Stimulated activated CD4-positive, alpha-beta T cell treated with anti-CD3 and anti-CD28 coated beads, Interleukin-15, amount 100 ng/mL, for 1 hour (primary cell): ENCODE measurements at regions not wholly inside any gene's neighbourhood (a gene's known extent, or its start where the extent isn't known, plus 50 kb on each side); places are given as distances from the start of the nearest gene placed in this dataset.
A peak's percentile ranks its signal among the peaks of the same experiment; 100 is the strongest.
"Not testable (repeated sequence)": the region's sequence is repeated elsewhere in the genome, so short reads cannot be mapped to it uniquely, and the experiment has no call there.

Experiments
- DNase-seq, 2 donors: peaks; one replicate each; pipeline ENCODE4 v3.0.0-alpha.2; 2020; ENCODE audit warnings: low read depth in 1 of 2, low spot score in 1 of 2

DNA sequence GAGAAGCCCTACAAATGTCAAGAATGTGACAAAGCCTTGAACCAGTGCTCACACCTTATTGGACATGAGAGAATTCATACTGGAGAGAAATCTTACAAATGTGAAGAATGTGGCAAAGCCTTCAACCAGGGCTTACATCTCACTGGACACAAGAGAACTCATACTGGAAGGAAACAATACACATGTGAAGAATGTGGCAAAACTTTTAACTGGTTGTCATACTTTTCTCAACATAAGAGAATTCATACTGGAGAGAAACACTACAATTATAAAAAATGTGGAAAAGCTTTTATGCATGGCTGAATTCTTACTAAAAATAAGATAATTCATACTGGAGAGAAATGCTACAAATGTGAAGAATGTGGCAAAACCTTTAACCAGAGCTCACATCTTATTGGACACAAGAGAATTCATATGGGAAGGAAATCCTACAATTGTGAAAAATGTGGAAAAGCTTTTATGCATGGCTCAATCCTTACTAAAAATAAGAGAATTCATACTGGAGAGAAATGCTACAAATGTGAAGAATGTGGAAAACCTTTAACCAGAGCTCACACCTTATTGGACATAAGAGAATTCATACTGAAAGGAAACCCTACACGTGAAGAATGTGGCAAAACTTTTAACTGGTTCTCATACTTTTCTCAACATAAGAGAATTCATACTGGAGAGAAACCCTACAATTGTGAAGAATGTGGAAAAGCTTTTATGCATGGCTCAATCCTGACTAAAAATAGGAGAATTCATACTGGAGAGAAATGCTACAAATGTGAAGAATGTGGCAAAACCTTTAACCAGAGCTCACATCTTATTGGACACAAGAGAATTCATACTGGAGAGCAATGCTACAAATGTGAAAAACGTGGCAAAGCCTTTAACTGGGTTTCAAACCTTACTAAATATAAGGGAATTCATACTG lies 350.6 kb upstream of the NUPR2 start:
- DNase-seq, result not testable (repeated sequence)

DNA sequence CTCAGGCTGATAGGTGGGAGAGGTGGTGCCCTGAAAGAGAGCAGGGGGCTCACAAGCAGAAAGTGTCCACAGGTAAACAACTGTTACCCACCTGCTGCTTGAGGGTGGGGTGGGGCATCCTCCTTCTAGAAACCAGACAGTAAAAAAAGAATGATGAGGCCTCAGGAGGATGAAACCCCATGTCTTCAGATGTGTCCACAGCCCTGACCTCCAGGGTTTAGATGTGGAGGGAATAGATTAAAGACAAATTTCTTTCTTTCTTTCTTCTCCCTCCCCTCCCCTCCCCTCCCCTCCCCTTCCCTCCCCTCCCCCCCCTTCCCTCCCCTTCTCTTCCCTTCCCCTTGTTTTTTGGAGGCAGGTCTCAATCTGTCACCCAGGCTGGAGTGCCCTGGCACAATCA lies 333.5 kb upstream of the NUPR2 start:
- no peak for DNase-seq

GRCh38 chr7:56447864-56448693 lies 331.9 kb upstream of the NUPR2 start:
- no peak for DNase-seq

DNA sequence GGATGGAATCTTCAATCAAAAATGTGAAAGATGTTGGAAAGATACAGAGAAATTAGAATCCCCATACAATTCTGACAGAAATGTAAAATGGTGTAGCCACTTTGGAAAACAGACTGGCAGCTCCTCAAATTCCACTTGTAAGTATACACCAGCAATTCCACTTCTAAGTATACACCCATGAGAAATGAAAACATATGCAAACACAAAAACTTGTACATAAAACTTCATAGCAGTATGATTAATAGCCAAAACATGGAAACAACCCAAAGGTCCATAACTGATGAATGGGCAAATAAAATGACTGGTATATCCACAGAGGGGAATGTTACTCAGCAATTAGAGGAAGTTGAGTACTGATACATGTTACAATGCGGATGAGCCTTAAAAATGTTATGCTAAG lies 304.3 kb upstream of the NUPR2 start:
- not testable (repeated sequence) for DNase-seq

- no peak for DNase-seq
Measured at GRCh38 chr7:56375173-56375572, 259.0 kb upstream of the NUPR2 start.

DNA sequence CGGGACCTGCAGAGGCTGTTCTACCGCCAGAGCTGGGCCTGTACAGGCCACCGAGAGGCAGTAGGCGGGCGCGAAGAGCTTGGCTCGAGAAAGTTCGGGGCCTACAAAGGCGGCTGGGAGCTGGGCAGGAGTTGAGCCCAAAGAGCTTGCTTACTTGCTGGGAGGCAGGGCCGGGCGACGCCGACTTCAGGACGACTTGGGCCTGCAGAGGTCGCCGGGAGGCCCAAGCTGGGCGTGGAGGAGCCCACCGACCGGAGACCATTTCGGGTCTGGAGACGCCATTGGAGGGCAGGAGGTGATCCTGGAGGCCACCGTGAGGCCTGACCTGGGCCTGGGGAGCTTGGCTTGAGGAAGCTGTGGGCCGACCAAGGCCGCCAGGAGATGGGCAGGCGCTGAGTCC lies 258.4 kb upstream of the NUPR2 start:
- DNase-seq, result not testable (repeated sequence)

DNA sequence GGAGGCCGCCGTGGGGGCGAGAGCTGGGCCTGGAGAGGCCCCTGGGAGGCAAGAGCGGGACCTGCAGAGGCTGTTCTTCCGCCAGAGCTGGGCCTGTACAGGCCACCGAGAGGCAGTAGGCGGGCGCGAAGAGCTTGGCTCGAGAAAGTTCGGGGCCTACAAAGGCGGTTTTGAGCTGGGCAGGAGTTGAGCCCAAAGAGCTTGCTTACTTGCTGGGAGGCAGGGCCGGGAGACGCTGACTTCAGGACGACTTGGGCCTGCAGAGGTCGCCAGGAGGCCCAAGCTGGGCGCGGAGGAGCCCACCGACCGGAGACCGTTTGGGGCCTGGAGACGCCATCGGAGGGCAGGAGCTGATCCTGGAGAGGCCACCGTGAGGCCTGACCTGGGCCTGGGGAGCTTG lies 257.1 kb upstream of the NUPR2 start:
- DNase-seq, result peak in 1 of 2 donors; percentile 74

GRCh38 chr7:56371792-56372191 lies 255.6 kb upstream of the NUPR2 start:
- peak; percentile 8 to 49 for DNase-seq

DNA sequence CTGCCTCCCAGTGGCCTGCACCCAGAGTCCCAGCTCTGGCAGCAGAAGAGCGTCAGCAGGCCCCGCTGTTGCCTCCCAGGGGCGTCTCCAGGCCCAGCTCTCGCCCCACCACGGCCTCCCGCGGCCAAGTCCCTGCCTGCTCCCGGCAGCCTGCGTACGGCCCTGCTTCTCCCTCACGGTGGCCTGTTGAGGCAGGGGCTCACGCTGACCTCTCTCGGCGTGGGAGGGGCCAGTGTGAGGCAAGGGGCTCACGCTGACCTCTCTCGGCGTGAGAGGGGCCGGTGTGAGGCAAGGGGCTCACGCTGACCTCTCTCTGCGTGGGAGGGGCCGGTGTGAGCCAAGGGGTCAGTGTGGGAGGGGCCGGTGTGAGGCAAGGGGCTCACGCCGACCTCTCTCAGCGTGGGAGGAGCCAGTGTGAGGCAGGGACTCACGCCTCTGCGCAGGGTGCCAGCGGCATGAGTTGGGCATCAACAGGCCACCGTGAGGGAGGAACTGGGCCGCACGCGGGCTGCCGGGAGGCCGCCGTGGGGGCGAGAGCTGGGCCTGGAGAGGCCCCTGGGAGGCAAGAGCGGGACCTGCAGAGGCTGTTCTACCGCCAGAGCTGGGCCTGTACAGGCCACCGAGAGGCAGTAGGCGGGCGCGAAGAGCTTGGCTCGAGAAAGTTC lies 254.1 kb upstream of the NUPR2 start:
- not testable (repeated sequence) for DNase-seq

DNA sequence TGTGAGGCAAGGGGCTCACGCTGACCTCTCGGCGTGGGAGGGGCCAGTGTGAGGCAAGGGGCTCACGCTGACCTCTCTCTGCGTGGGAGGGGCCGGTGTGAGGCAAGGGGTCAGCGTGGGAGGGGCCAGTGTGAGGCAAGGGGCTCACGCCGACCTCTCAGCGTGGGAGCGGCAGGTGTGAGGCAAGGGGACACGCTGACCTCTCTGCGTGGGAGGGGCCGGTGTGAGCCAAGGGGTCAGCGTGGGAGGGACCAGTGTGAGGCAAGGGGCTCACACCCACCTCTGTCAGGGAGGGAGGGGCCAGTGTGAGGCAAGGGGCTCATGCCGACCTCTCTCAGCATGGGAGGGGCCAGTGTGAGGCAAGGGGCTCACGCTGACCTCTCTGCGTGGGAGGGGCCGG lies 251.7 kb upstream of the NUPR2 start:
- DNase-seq, result not testable (repeated sequence)

DNA sequence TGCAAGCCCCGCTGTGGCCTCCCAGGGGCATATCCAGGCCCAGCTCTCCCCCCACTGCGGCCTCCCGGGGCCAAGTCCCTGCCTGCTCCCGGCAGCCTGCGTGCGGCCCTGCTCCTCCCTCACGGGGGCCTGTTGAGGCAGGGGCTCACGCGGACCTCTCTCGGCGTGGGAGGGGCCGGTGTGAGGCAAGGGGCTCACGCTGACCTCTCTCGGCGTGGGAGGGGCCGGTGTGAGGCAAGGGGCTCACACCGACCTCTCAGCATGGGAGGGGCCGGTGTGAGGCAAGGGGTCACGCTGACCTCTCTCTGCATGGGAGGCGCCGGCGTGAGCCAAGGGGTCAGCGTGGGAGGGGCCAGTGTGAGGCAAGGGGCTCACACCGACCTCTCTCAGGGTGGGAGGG lies 251.2 kb upstream of the NUPR2 start:
- peak in 1 of 2 donors; percentile 5 for DNase-seq

DNA sequence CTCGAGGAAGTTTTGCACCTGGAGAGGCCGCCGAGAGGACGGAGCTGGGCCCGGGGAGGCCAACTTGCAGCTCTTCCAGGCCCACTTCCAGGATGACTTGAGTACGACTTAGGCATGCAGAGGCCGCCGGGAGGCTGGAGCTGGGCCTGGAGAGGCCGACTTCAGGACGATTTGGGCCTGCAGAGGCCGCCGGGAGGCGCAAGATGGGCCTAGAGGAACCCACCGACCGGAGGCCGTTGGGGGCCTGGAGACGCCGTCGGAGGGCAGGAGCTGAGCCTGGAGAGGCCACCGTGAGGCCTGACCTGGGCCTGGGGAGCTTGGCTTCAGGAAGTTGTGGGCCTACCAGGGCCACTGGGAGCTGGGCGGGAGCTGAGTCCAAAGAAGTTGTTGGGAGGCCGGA lies 250.5 kb upstream of the NUPR2 start:
- DNase-seq, result not testable (repeated sequence)

GRCh38 chr7:56352576-56352975 lies 236.4 kb upstream of the NUPR2 start:
- not testable (repeated sequence) for DNase-seq

GRCh38 chr7:56351181-56351580 lies 235.0 kb upstream of the NUPR2 start:
- not testable (repeated sequence) for DNase-seq

GRCh38 chr7:56348311-56348710 lies 232.1 kb upstream of the NUPR2 start:
- DNase-seq, result not testable (repeated sequence)

GRCh38 chr7:56328327-56328726 lies 212.1 kb upstream of the NUPR2 start:
- not testable (repeated sequence) for DNase-seq

- no peak for DNase-seq
Measured at GRCh38 chr7:56290548-56290947, 174.3 kb upstream of the NUPR2 start.

DNA sequence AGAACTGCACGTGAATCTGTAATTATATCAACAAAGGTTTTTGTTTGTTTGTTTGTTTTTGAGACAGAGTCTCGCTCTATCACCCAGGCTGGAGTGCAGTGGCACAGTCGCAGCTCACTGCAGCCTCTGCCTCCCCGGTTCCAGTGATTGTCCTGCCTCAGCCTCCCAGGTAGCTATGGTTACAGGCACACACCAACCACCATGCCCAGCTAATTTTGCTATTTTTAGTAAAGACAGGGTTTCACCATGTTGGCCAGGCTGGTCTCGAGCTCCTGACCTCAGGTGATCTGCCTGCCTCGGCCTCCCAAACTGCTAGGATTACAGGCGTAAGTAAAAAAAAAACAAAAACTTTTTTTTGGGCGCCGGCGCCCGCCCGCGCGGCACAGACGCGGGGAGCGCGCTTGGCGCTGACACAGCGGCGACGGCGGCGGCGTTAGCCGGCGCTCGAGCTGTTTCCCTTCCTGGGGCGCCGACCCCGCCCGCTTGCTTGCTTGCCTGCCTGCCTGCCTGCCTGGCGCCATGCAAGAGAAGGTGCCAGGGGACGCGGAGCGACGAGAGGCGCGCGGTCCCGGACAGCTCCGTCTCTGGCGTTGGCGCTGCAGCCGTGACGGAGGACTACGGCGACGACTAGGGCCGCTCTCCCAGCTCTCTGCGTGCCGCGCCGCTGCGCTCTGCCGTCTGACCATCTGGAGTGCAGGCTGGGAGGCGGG lies 171.4 kb upstream of the NUPR2 start:
- no peak for DNase-seq

GRCh38 chr7:56256108-56256507 lies 139.9 kb upstream of the NUPR2 start:
- DNase-seq, result no peak

DNA sequence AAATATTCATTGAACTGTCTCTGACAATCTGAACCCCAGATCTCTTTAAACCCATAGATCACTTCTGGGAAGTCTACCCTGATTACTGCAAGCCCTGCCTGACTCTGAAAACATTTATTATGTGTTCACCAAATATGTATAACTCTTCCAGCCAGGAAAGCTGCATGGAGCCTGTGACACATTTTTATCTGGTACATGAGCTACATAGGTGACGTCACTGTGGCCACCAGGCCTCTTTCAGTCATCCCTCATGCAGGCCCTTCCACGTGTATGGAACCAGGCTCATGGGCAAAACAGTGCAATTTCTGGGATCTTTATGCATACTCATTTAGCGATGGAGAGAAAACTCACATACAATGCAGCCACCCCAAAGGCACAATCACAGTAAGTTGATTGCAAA lies 133.9 kb upstream of the NUPR2 start:
- DNase-seq, result no peak

- DNase-seq, result no peak
Measured at GRCh38 chr7:56229631-56230030, 113.4 kb upstream of the NUPR2 start.
